ENCODE measurements at regions not wholly inside any gene's neighbourhood (a gene's known extent, or its start where the extent isn't known, plus 50 kb on each side); places are given as distances from the start of the nearest gene placed in this dataset.

DNA sequence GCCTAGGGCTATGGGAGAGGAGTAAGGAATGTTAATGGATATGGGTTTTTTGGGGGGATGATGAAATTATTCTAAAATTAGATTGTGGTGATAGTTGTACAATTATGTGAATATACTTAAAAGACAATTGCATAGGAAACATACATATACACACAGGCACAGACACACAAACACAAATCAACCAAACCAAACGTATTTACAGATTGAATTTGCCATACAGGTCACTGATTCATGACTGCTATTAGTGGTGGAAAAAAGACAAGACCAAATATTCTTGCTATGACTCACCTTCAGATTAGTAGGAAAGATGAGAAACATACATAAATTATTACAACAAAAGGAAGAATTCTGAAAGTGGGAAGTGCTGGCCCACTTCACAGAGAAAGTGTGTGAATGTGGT is 85.3 kb downstream of the C3orf38 start:
- H3K4me1 ChIP-seq (ENCODE audit: control insufficient read depth, low read depth, low read length) = peaks cover 3% of the 10 kb centered on the region
- no peaks in the 10 kb centered on the region for H3K9me3 ChIP-seq (ENCODE audit: control insufficient read depth, low read depth, low read length)
- H3K9ac ChIP-seq (ENCODE audit: low read length) = no peak overlapping the region
- H3K36me3 ChIP-seq (ENCODE audit: control insufficient read depth, low read depth, low read length) = no peaks in the 10 kb centered on the region
- no peaks in the 10 kb centered on the region for H3K27me3 ChIP-seq (ENCODE audit: control insufficient read depth, insufficient read depth, low read length)
- no peak overlapping the region for H3K27ac ChIP-seq (ENCODE audit: low read length)
- H3K4me3 ChIP-seq (ENCODE audit: low read length) = no peak overlapping the region

GRCh38 chr3:88239870-88240269 is 90.1 kb downstream of the C3orf38 start:
- H3K4me1 ChIP-seq (ENCODE audit: control insufficient read depth, low read depth, low read length) = peaks cover 6% of the 10 kb centered on the region
- H3K27ac ChIP-seq (ENCODE audit: low read length) = no peak overlapping the region
- H3K4me3 ChIP-seq (ENCODE audit: low read length) = no peak overlapping the region
- no peaks in the 10 kb centered on the region for H3K9me3 ChIP-seq (ENCODE audit: control insufficient read depth, low read depth, low read length)
- no peak overlapping the region for H3K9ac ChIP-seq (ENCODE audit: low read length)
- no peaks in the 10 kb centered on the region for H3K36me3 ChIP-seq (ENCODE audit: control insufficient read depth, low read depth, low read length)
- no peaks in the 10 kb centered on the region for H3K27me3 ChIP-seq (ENCODE audit: control insufficient read depth, insufficient read depth, low read length)

DNA sequence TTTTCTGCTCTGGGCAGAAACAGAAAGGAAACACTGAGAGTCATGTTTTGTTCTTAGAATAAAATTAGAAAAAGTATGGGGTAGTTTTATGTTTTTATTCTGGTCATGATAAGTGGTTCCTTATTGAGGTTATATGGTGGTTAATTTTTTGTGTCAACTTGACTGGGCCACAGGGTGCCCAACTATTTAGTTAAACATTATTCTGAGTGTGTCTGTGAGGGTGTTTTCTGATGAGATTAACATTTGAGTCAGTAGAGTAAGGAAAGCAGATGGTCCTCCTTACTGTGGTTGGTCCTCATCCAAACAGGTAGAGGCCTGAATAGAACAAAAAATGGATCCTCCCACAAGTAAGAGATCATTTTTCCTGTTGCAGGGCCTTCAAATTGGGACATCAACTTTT is 98.9 kb downstream of the C3orf38 start:
- Histone ChIP-seq H3K36me3 (ENCODE audit: control insufficient read depth, low read depth, low read length) (no peaks in the 10 kb centered on the region), H3K4me3 (ENCODE audit: low read length) (no peak overlapping the region), H3K27ac (ENCODE audit: low read length) (no peak overlapping the region), H3K4me1 (ENCODE audit: control insufficient read depth, low read depth, low read length) (no peaks in the 10 kb centered on the region), H3K27me3 (ENCODE audit: control insufficient read depth, insufficient read depth, low read length) (no peaks in the 10 kb centered on the region), H3K9me3 (ENCODE audit: control insufficient read depth, low read depth, low read length) (no peaks in the 10 kb centered on the region), H3K9ac (ENCODE audit: low read length) (no peak overlapping the region)

DNA sequence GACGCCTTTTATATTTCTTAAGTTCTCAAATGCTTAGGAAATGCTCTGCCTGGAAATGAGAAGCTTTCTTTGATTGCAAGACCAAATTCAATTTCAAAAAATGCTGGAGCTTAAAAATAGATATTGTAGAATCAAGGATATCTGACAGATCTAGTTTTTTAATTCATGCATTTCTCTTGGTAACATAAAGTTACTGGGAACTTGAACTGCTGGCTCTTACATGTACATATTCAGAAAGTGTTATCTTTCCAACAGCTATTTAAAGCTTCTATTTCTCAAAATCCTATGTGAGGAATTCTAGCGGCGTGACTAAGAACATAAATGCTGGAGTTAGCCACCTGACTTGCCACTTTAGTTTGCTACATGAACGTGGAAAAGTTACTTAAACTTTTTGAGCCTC is 109.3 kb downstream of the C3orf38 start:
- Histone ChIP-seq H3K27me3 (ENCODE audit: control insufficient read depth, insufficient read depth, low read length) (no peaks in the 10 kb centered on the region), H3K36me3 (ENCODE audit: control insufficient read depth, low read depth, low read length) (no peaks in the 10 kb centered on the region), H3K27ac (ENCODE audit: low read length) (no peak overlapping the region), H3K9ac (ENCODE audit: low read length) (no peak overlapping the region), H3K9me3 (ENCODE audit: control insufficient read depth, low read depth, low read length) (no peaks in the 10 kb centered on the region), H3K4me3 (ENCODE audit: low read length) (no peak overlapping the region), H3K4me1 (ENCODE audit: control insufficient read depth, low read depth, low read length) (no peaks in the 10 kb centered on the region)

- Histone ChIP-seq H3K27me3 (ENCODE audit: control insufficient read depth, insufficient read depth, low read length) (no peaks in the 10 kb centered on the region), H3K9ac (ENCODE audit: low read length) (no peak overlapping the region), H3K4me1 (ENCODE audit: control insufficient read depth, low read depth, low read length) (no peaks in the 10 kb centered on the region), H3K4me3 (ENCODE audit: low read length) (no peak overlapping the region), H3K9me3 (ENCODE audit: control insufficient read depth, low read depth, low read length) (no peaks in the 10 kb centered on the region), H3K36me3 (ENCODE audit: control insufficient read depth, low read depth, low read length) (no peaks in the 10 kb centered on the region), H3K27ac (ENCODE audit: low read length) (no peak overlapping the region)
These were observed 112.8 kb downstream of the C3orf38 start for GRCh38 chr3:88262527-88262926.

DNA sequence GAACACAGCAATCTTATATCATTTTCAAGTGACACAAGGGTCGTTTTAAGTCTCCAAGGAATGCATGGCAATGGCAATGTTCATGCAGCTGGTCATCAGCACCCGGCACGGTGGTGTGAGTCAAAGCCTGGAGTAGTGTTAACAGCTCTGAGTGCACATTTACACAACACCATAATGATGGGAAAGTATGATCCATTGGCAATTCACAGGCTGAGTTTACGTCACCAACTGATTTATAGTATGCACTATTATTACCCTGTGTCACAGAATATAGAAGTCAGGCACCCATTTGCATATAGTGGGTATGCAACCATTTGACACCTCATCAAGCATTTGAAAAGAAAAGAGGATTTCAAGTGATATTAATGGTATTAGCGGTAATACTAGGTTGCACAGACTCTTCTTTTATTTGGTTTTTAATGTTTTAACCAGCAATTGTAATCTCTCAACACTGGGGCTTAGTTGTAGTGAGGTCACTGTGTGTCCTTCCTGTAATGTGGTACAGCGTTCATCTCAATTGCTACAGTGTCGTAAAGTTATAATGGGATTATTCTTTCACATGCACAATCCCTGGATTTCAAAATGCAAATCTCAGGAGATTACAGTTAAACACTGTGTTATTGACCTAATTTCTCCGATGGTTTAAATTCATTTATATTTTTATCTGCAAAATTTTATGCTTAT is 113.8 kb downstream of the C3orf38 start:
- no peak overlapping the region for H3K9ac ChIP-seq (ENCODE audit: low read length)
- H3K9me3 ChIP-seq (ENCODE audit: control insufficient read depth, low read depth, low read length) = no peaks in the 10 kb centered on the region
- H3K36me3 ChIP-seq (ENCODE audit: control insufficient read depth, low read depth, low read length) = no peaks in the 10 kb centered on the region
- no peaks in the 10 kb centered on the region for H3K27me3 ChIP-seq (ENCODE audit: control insufficient read depth, insufficient read depth, low read length)
- H3K4me1 ChIP-seq (ENCODE audit: control insufficient read depth, low read depth, low read length) = no peaks in the 10 kb centered on the region
- H3K27ac ChIP-seq (ENCODE audit: low read length) = no peak overlapping the region
- no peak overlapping the region for H3K4me3 ChIP-seq (ENCODE audit: low read length)

GRCh38 chr3:88267441-88267840 is 117.7 kb downstream of the C3orf38 start:
- Histone ChIP-seq H3K4me3 (ENCODE audit: low read length) (no peak overlapping the region), H3K9me3 (ENCODE audit: control insufficient read depth, low read depth, low read length) (no peaks in the 10 kb centered on the region), H3K27ac (ENCODE audit: low read length) (no peak overlapping the region), H3K36me3 (ENCODE audit: control insufficient read depth, low read depth, low read length) (no peaks in the 10 kb centered on the region), H3K9ac (ENCODE audit: low read length) (no peak overlapping the region), H3K27me3 (ENCODE audit: control insufficient read depth, insufficient read depth, low read length) (no peaks in the 10 kb centered on the region), H3K4me1 (ENCODE audit: control insufficient read depth, low read depth, low read length) (no peaks in the 10 kb centered on the region)

GRCh38 chr3:88267847-88268246 is 118.1 kb downstream of the C3orf38 start:
- Histone ChIP-seq H3K27me3 (ENCODE audit: control insufficient read depth, insufficient read depth, low read length) (no peaks in the 10 kb centered on the region), H3K36me3 (ENCODE audit: control insufficient read depth, low read depth, low read length) (no peaks in the 10 kb centered on the region), H3K9ac (ENCODE audit: low read length) (no peak overlapping the region), H3K9me3 (ENCODE audit: control insufficient read depth, low read depth, low read length) (no peaks in the 10 kb centered on the region), H3K27ac (ENCODE audit: low read length) (no peak overlapping the region), H3K4me1 (ENCODE audit: control insufficient read depth, low read depth, low read length) (no peaks in the 10 kb centered on the region), H3K4me3 (ENCODE audit: low read length) (no peak overlapping the region)

GRCh38 chr3:88280326-88280725 is 130.6 kb downstream of the C3orf38 start:
- no peaks in the 10 kb centered on the region for H3K9me3 ChIP-seq (ENCODE audit: control insufficient read depth, low read depth, low read length)
- H3K36me3 ChIP-seq (ENCODE audit: control insufficient read depth, low read depth, low read length) = no peaks in the 10 kb centered on the region
- no peaks in the 10 kb centered on the region for H3K27me3 ChIP-seq (ENCODE audit: control insufficient read depth, insufficient read depth, low read length)
- no peak overlapping the region for H3K4me3 ChIP-seq (ENCODE audit: low read length)
- H3K27ac ChIP-seq (ENCODE audit: low read length) = no peak overlapping the region
- no peaks in the 10 kb centered on the region for H3K4me1 ChIP-seq (ENCODE audit: control insufficient read depth, low read depth, low read length)
- H3K9ac ChIP-seq (ENCODE audit: low read length) = no peak overlapping the region

GRCh38 chr3:88282528-88283241 is 132.9 kb downstream of the C3orf38 start:
- Histone ChIP-seq H3K4me1 (ENCODE audit: control insufficient read depth, low read depth, low read length) (no peaks in the 10 kb centered on the region), H3K36me3 (ENCODE audit: control insufficient read depth, low read depth, low read length) (no peaks in the 10 kb centered on the region)

GRCh38 chr3:88283242-88283592 is 133.5 kb downstream of the C3orf38 start:
- H3K36me3 ChIP-seq (ENCODE audit: control insufficient read depth, low read depth, low read length) = no peaks in the 10 kb centered on the region
- H3K9ac ChIP-seq (ENCODE audit: low read length) = no peak overlapping the region

More at GRCh38 chr3:88282528-88283241, 132.9 kb downstream of the C3orf38 start:
- Histone ChIP-seq H3K27ac (ENCODE audit: low read length) (no peak overlapping the region), H3K27me3 (ENCODE audit: control insufficient read depth, insufficient read depth, low read length) (no peaks in the 10 kb centered on the region), H3K4me3 (ENCODE audit: low read length) (no peak overlapping the region), H3K9me3 (ENCODE audit: control insufficient read depth, low read depth, low read length) (no peaks in the 10 kb centered on the region), H3K9ac (ENCODE audit: low read length) (no peak overlapping the region)

GRCh38 chr3:88291486-88291885 is 141.7 kb downstream of the C3orf38 start:
- Histone ChIP-seq H3K9ac (ENCODE audit: low read length) (no peak overlapping the region), H3K4me1 (ENCODE audit: control insufficient read depth, low read depth, low read length) (no peaks in the 10 kb centered on the region), H3K27ac (ENCODE audit: low read length) (no peak overlapping the region)

More at GRCh38 chr3:88283242-88283592, 133.5 kb downstream of the C3orf38 start:
- Histone ChIP-seq H3K4me1 (ENCODE audit: control insufficient read depth, low read depth, low read length) (no peaks in the 10 kb centered on the region), H3K27ac (ENCODE audit: low read length) (no peak overlapping the region), H3K9me3 (ENCODE audit: control insufficient read depth, low read depth, low read length) (no peaks in the 10 kb centered on the region), H3K4me3 (ENCODE audit: low read length) (no peak overlapping the region), H3K27me3 (ENCODE audit: control insufficient read depth, insufficient read depth, low read length) (no peaks in the 10 kb centered on the region)

More at GRCh38 chr3:88291486-88291885, 141.7 kb downstream of the C3orf38 start:
- H3K27me3 ChIP-seq (ENCODE audit: control insufficient read depth, insufficient read depth, low read length) = no peaks in the 10 kb centered on the region
- H3K9me3 ChIP-seq (ENCODE audit: control insufficient read depth, low read depth, low read length) = no peaks in the 10 kb centered on the region
- no peak overlapping the region for H3K4me3 ChIP-seq (ENCODE audit: low read length)
- H3K36me3 ChIP-seq (ENCODE audit: control insufficient read depth, low read depth, low read length) = no peaks in the 10 kb centered on the region

Data from iPS-18a (cell line).